ENCODE measurements at regions not wholly inside any gene's neighbourhood (a gene's known extent, or its start where the extent isn't known, plus 50 kb on each side); places are given as distances from the start of the nearest gene placed in this dataset.

GRCh38 chr9:19517202-19517942 lies 108.6 kb downstream of the ACER2 start:
- no peak overlapping the region for H2BK20ac ChIP-seq (ENCODE audit: low read depth, low read length, poor library complexity, severe bottlenecking)
- H3K18ac ChIP-seq (ENCODE audit: insufficient read length, low read depth, low read length): no peak overlapping the region
- no peak overlapping the region for H4K5ac ChIP-seq (ENCODE audit: insufficient read length, low read depth, low read length)
- H3K4ac ChIP-seq (ENCODE audit: low read depth, low read length): no peak overlapping the region
- H3K23me2 ChIP-seq (ENCODE audit: insufficient read length, low read depth, low read length, poor library complexity, severe bottlenecking): no peaks in the 10 kb centered on the region
- Mint-ChIP-seq H3K27me3 (ENCODE audit: low read depth) (no peaks in the 10 kb centered on the region), H3K9me3 (no peaks in the 10 kb centered on the region), H3K4me1 (peaks cover 8 to 10% of the 10 kb centered on the region in 2 experiments), H3K36me3 (ENCODE audit: insufficient read depth in 1 of 3, low read depth in 3 of 3) (no peaks in the 10 kb centered on the region; a peak in 1 of 7 replicates), H3K4me3 (no peak overlapping the region), H3K27ac (no peak overlapping the region; a peak in 2 of 7 replicates)
- H4K91ac ChIP-seq (ENCODE audit: insufficient read length, low read depth, low read length): no peak overlapping the region
- H3K56ac ChIP-seq (ENCODE audit: insufficient read length, low read depth, low read length): no peak overlapping the region
- H3K14ac ChIP-seq (ENCODE audit: insufficient read depth, low read length): no peak overlapping the region
- H4K20me1 ChIP-seq (ENCODE audit: control insufficient read depth, insufficient read depth, insufficient read length): no peaks in the 10 kb centered on the region
- no peak overlapping the region for H2BK120ac ChIP-seq (ENCODE audit: low read depth, low read length, poor library complexity, severe bottlenecking)
- H2AFZ ChIP-seq (ENCODE audit: low read length): no peak overlapping the region
- no peaks in the 10 kb centered on the region for H3K9me3 ChIP-seq (ENCODE audit: control insufficient read depth, low read depth, low read length)
- H3K4me1 ChIP-seq (ENCODE audit: insufficient read depth, low read length): no peaks in the 10 kb centered on the region
- no peak overlapping the region for H3K23ac ChIP-seq (ENCODE audit: insufficient read length, low read depth, low read length)
- no peak overlapping the region for H2BK12ac ChIP-seq (ENCODE audit: insufficient read length, low read depth, low read length)
- no peak overlapping the region for H3K27ac ChIP-seq (ENCODE audit: insufficient read length, low read depth, low read length)
- no CpG with 5 or more reads among the region's 3 CpGs for WGBS (ENCODE audit: extremely low coverage, insufficient read length, low lambda C conversion rate)
- no peak overlapping the region for H3K9ac ChIP-seq (ENCODE audit: extremely low read depth, insufficient read length, low read length)
- H2BK15ac ChIP-seq (ENCODE audit: low read depth, low read length): no peak overlapping the region
- no peaks in the 10 kb centered on the region for H3K79me2 ChIP-seq (ENCODE audit: insufficient read depth, low read length)
- H3K79me1 ChIP-seq (ENCODE audit: insufficient read depth, low read depth, low read length, poor library complexity, severe bottlenecking): no peaks in the 10 kb centered on the region
- H3K27me3 ChIP-seq (ENCODE audit: insufficient read depth, low read length): no peaks in the 10 kb centered on the region
- no peak overlapping the region for H3K4me2 ChIP-seq (ENCODE audit: insufficient read depth, insufficient read length, low read length)
- TF ChIP-seq CTCF (conservative IDR thresholded peaks at IDR 0.05): peak; percentile 72
- no peak overlapping the region for H2AK5ac ChIP-seq (ENCODE audit: insufficient read length, low read length)
- peak; percentile 68 for DNase-seq
- H2BK5ac ChIP-seq (ENCODE audit: insufficient read length, low read length): no peak overlapping the region
- H4K8ac ChIP-seq (replicated peaks; ENCODE audit: insufficient read length, low read depth, low read length): no peak overlapping the region
- H3T11ph ChIP-seq (ENCODE audit: low read length): no peak overlapping the region
